Aorta (tissue), 5 donors: ENCODE measurements at regions not wholly inside any gene's neighbourhood (a gene's known extent, or its start where the extent isn't known, plus 50 kb on each side); places are given as distances from the start of the nearest gene placed in this dataset.

Experiments used
- ATAC-seq: fragments of 200-7000 bp; cut with Tn5 transposase; one replicate; pipeline ENCODE4 v1.9.1; 2022; ENCODE audit warnings: moderate library complexity; ENCODE audit not compliant: low FRiP score
- DNase-seq, 2 donors: peaks; one replicate each; pipeline ENCODE4 v3.0.0-alpha.2; 2020
- H3K27ac ChIP-seq, 2 donors: one replicate each; pipeline ENCODE4 v1.5.1; 2013; ENCODE audit warnings: low read length in 2 of 2, mild to moderate bottlenecking in 2 of 2, moderate library complexity in 2 of 2, control low read depth in 1 of 2, inconsistent platforms in 1 of 2, low read depth in 1 of 2
- H3K27me3 ChIP-seq, 2 donors: one replicate each; pipeline ENCODE4 v1.6.1; 2013; ENCODE audit warnings: control low read depth in 1 of 2, low read length in 1 of 2, mild to moderate bottlenecking in 1 of 2, moderate library complexity in 1 of 2; ENCODE audit not compliant: insufficient read depth in 2 of 2, control insufficient read depth in 1 of 2
- H3K36me3 ChIP-seq, 2 donors: one replicate each; pipeline ENCODE4 v1.6.1; 2013; ENCODE audit warnings: control low read depth in 1 of 2, low read length in 1 of 2, mild to moderate bottlenecking in 1 of 2; ENCODE audit not compliant: insufficient read depth in 2 of 2, control insufficient read depth in 1 of 2
- H3K4me1 ChIP-seq, 2 donors: one replicate each; pipeline ENCODE4 v1.6.1; 2013; ENCODE audit warnings: low read length in 2 of 2, control low read depth in 1 of 2, mild to moderate bottlenecking in 1 of 2, moderate library complexity in 1 of 2; ENCODE audit not compliant: insufficient read depth in 2 of 2, control insufficient read depth in 1 of 2
- H3K4me3 ChIP-seq, 2 donors: one replicate each; pipeline ENCODE4 v1.5.1; 2013; ENCODE audit warnings: low read length in 2 of 2, control low read depth in 1 of 2, mild to moderate bottlenecking in 1 of 2
- H3K9me3 ChIP-seq: one replicate; pipeline ENCODE4 v1.6.1; 2013; ENCODE audit warnings: mild to moderate bottlenecking, low read length; ENCODE audit not compliant: control insufficient read depth
- WGBS, 2 donors: extraction: QIAGEN DNeasy Blood & Tissue Kit; methylation state at CpG; one replicate each; pipeline ENCODE4 v1.1.7; 2013; 5-methylcytosine and 5-hydroxymethylcytosine counted together
- intact Hi-C, 2 donors: fragments of 100-400 bp; cut with DNase I; formaldehyde crosslinking; loops; one replicate each; pipeline versions ENCODE4 v1.14.2 to v1.15.0; 2022
- donor health status: healthy with polysubstance abuse.
- donor health status: Bipolar disorder and iron deficiency.
- donor health status: DM: no; HTN: no; CAD: no.
- donor health status: DM: no; HTN: no; CAD: no.
- donor health status: DM: yes; HTN: yes; CAD: no.

DNA sequence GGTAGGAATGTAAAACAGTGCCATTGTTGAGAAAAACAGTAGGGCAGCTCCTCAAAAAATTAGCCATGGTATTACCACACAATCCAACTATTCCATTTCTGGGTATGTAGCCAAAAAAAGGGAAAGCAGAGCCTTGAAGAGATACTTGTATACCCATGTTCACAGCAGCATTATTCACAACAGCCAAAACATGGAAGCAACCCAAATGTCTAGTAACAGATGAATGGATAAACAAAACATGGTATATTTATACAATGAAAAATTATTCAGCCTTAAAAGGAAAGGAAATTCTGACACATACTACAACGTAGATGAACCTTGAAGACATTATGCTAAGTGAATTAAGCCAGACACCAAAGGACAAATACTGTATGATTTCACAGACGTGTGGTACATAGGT is 67.6 kb upstream of the GNG2 start:
- DNase-seq (no peak), ATAC-seq (no peak)
- Histone ChIP-seq H3K36me3 (no peaks in the 10 kb centered on the region), H3K4me1 (no peaks in the 10 kb centered on the region), H3K27me3 (no peaks in the 10 kb centered on the region), H3K27ac (no peak overlapping the region), H3K9me3 (no peaks in the 10 kb centered on the region), H3K4me3 (no peak overlapping the region)
- WGBS, 2 donors, result 13 to 17% methylated on average over 2 of the region's 2 CpGs
- intact Hi-C loops, result no loop called here

DNA sequence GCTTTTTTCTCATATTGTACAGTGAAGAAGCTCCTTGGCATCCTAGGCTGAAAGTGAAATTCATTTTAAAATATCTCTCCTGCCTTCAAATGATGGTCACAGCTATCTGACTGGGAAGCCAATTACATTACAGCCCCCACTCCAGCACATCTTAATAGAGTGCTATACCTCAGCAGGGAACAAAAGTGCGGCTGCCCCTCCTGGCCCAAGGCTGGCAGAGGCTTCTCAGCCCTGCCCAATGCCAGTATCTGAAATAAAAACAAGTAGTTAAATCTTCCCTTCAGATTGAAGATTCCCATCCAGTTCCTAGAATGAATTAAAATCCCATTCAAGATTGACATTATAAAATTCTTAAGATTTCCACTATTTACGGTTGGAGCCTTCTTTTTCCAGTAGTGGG is 54.9 kb upstream of the GNG2 start:
- Histone ChIP-seq H3K4me1 (no peaks in the 10 kb centered on the region), H3K9me3 (no peaks in the 10 kb centered on the region), H3K4me3 (no peak overlapping the region), H3K27ac (no peak overlapping the region), H3K27me3 (no peaks in the 10 kb centered on the region), H3K36me3 (no peaks in the 10 kb centered on the region)
- ATAC-seq (no peak), DNase-seq (no peak)
- intact Hi-C loops, result no loop called here
- 89 to 91% methylated on average over 2 of the region's 2 CpGs for WGBS, 2 donors

DNA sequence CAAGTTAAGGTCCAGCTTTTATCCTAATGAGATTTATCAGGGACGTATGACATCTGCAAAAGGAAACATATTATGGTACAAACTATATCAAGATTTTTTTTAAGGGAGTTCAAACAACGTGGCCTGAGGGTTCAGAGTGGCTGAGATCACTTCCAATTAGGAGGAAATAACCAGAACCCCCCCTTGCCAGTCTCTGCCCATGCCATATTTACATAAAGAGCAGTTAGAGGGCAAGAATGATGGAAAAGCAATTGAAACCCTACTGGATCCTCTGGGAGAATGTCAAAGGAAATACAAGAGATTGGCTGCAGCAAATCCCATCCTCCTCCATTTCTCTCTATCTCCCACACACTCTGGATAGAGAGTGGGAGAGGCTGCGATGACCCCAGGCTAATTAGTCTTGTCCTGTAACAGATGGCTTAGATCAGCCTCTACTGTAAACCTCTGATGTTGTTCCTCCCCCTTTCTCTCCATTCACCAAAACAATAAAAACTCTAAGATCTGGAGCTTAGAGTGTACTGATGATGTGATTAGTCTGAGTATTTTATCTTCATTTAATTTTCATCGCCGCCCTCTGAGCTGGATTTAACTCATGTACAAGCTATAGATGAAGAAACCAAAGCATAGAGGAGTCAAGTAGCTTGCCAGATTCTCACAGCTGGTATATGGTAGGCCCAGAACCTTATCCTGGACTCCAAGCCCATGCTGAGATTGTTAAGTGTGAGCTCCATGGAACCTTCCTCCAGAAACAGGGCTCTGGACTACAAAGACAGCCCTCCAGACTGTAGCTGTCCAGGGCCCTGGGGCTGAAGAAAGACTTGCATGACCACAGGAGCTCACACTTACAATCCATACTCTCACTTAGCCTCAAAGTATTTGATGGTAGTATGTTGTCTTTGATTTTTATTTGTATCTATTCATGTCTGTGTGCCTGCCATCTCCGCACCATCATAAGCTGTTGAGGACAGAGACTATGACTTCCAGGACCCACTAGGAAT is 54.1 kb upstream of the GNG2 start:
- no peaks in the 10 kb centered on the region for H3K27me3 ChIP-seq
- DNase-seq (no peak), ATAC-seq (peak; percentile 20)
- H3K9me3 ChIP-seq, result no peaks in the 10 kb centered on the region
- intact Hi-C loops, result no loop called here
- H3K4me1 ChIP-seq, result no peaks in the 10 kb centered on the region
- H3K27ac ChIP-seq, result no peak overlapping the region
- H3K4me3 ChIP-seq, result no peak overlapping the region
- no peaks in the 10 kb centered on the region for H3K36me3 ChIP-seq
- WGBS, 2 donors, result 83 to 86% methylated on average over 6 of the region's 6 CpGs

DNA sequence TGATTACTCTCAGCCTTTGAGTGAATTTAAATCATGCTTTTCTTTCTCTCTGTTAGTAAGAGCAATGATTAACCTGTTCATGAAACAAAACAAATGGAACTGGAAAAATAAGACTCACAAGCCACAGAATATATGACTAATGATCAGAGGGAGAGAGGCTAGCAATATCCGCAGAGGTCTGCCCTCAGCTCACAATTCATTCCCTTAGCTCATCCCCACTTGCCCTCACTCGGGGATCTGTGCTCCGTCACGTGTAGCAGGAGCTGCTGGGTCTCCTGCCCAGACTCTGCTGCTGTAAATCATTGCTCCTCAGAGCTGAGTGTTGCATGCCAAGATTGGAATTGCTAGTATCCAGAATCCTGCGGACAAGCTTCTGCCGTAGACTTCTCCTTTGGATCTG is 53.1 kb upstream of the GNG2 start:
- WGBS, 2 donors, result 25 to 33% methylated on average over 6 of the region's 6 CpGs
- H3K36me3 ChIP-seq, result no peaks in the 10 kb centered on the region
- H3K27ac ChIP-seq, result no peak overlapping the region
- intact Hi-C loops, result no loop called here
- no peak overlapping the region for H3K4me3 ChIP-seq
- no peak for DNase-seq
- no peaks in the 10 kb centered on the region for H3K9me3 ChIP-seq
- no peaks in the 10 kb centered on the region for H3K4me1 ChIP-seq
- no peak for ATAC-seq
- H3K27me3 ChIP-seq, result no peaks in the 10 kb centered on the region
